HT-29 (cell line): ENCODE measurements at regions not wholly inside any gene's neighbourhood (a gene's known extent, or its start where the extent isn't known, plus 50 kb on each side); places are given as distances from the start of the nearest gene placed in this dataset.
"Not testable (repeated sequence)": the region's sequence is repeated elsewhere in the genome, so short reads cannot be mapped to it uniquely, and the experiment has no call there.

Experiments
- DNase-seq: peaks from one replicate; pipeline ENCODE4 v3.0.0-alpha.2; 2015; ENCODE audit warnings: low spot score

GRCh38 chr9:113665064-113665463, 201.5 kb downstream of the RGS3 start:
- no peak for DNase-seq

GRCh38 chr9:113665756-113666155, 202.2 kb downstream of the RGS3 start:
- DNase-seq = no peak

- no peak for DNase-seq
These were observed 204.5 kb downstream of the RGS3 start for GRCh38 chr9:113668061-113668460.

GRCh38 chr9:113669522-113670115, 206.1 kb downstream of the RGS3 start:
- no peak for DNase-seq

- DNase-seq = no peak
These were observed 202.4 kb upstream of the ZNF618 start for GRCh38 chr9:113673726-113674125.

GRCh38 chr9:113674436-113674835, 201.7 kb upstream of the ZNF618 start:
- no peak for DNase-seq

GRCh38 chr9:113675475-113675941, 200.6 kb upstream of the ZNF618 start:
- DNase-seq = no peak

- DNase-seq = no peak
These were observed 199.1 kb upstream of the ZNF618 start for GRCh38 chr9:113677057-113677456.

GRCh38 chr9:113677569-113677968, 198.5 kb upstream of the ZNF618 start:
- no peak for DNase-seq

- DNase-seq = no peak
These were observed 197.8 kb upstream of the ZNF618 start for GRCh38 chr9:113678119-113678858.

GRCh38 chr9:113678859-113679256, 197.3 kb upstream of the ZNF618 start:
- no peak for DNase-seq

- peak; percentile 82 for DNase-seq
These were observed 193.8 kb upstream of the ZNF618 start for GRCh38 chr9:113682297-113682771.

GRCh38 chr9:113685636-113686035, 190.5 kb upstream of the ZNF618 start:
- not testable (repeated sequence) for DNase-seq

- no peak for DNase-seq
These were observed 188.9 kb upstream of the ZNF618 start for GRCh38 chr9:113687107-113687679.

GRCh38 chr9:113687680-113688371, 188.3 kb upstream of the ZNF618 start:
- no peak for DNase-seq

- no peak for DNase-seq
These were observed 185.9 kb upstream of the ZNF618 start for GRCh38 chr9:113690055-113690740.

- DNase-seq = no peak
These were observed 183.9 kb upstream of the ZNF618 start for GRCh38 chr9:113692256-113692655.

GRCh38 chr9:113694912-113695311, 181.2 kb upstream of the ZNF618 start:
- no peak for DNase-seq

- no peak for DNase-seq
These were observed 180.7 kb upstream of the ZNF618 start for GRCh38 chr9:113695440-113695851.

GRCh38 chr9:113695901-113696300, 180.2 kb upstream of the ZNF618 start:
- DNase-seq = no peak
